HG03439 (cell line): ENCODE measurements at regions not wholly inside any gene's neighbourhood (a gene's known extent, or its start where the extent isn't known, plus 50 kb on each side); places are given as distances from the start of the nearest gene placed in this dataset.
"Not testable (repeated sequence)": the region's sequence is repeated elsewhere in the genome, so short reads cannot be mapped to it uniquely, and the experiment has no call there.

Experiments
- ATAC-seq: cut with Tn5 transposase; IDR thresholded peaks from one replicate; pipeline ENCODE4 v1.9.1; 2021; ENCODE audit warnings: mild to moderate bottlenecking, moderate library complexity; ENCODE audit not compliant: unreplicated experiment

DNA sequence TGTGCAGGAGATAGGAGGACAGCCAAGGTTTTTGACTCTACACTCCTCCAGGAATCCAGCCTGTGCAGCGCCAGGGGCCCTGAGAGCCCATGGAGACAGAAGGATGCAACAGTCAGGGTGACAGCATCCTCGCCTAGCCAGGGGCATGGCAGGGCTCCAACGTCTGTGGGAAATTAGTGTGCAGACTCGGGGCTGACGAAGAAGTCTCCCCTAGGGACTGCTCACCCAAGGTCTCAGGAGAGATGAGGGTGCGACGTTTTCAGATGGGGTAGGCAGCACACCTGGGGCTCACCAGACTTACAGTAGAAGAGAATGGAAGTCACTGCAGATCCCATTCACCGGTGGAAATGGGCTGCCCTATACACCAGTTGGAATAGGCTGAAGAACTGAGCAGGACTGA, 241.7 kb downstream of the SETD4 start:
- ATAC-seq = no peak

DNA sequence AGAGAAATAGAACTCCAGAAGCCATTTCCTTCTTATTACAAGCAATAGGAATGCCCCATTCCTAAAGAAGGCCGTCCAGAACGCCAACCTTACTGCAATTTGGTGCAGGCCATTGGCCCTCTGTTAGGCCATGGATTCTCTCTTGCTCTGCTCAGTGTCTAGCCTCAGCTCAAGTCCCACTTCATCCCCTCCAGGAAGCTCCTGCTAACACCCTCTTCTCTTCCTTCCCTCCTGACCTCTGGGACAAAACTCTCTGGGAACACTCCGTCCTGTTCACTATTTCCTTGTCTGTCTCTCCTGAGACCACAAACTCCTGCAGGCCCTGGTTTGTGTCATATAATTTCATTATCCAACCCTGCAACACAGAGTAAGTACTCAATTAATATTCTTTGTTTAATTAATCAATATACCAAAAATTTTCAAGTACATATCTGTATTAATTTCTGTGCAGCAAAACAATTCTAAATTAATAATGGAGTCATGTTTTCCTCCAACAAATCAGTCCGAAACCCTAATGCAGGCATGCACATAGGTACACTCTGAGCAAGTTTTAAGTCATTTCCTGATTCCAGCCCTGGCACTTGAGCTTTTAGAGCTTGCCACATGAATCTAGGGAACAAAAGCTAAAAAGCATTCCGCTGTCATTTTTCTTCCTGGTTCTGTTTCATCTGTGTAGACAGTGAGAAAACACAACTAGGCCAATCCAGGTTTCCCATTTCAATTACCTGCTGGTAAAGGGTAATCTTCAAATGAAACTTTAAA, 245.3 kb downstream of the SETD4 start:
- no peak for ATAC-seq

DNA sequence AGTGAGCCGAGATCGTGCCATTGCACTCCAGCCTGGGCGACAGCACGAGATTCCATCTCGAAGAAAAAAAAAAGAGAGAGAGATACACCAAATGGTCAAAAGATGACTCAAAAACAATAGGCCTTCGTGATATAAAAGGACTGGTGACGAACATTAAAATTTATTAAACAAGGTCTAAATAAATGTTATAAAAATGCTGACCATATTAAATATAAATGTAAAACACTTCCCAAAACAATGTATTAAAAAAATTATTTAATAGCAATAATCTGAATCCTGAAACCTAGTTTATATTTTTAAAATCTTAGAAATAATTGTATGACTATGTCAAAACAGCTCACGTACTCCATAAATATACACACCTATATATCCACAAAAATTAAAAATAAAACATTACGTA, 247.6 kb downstream of the SETD4 start:
- ATAC-seq = no peak

DNA sequence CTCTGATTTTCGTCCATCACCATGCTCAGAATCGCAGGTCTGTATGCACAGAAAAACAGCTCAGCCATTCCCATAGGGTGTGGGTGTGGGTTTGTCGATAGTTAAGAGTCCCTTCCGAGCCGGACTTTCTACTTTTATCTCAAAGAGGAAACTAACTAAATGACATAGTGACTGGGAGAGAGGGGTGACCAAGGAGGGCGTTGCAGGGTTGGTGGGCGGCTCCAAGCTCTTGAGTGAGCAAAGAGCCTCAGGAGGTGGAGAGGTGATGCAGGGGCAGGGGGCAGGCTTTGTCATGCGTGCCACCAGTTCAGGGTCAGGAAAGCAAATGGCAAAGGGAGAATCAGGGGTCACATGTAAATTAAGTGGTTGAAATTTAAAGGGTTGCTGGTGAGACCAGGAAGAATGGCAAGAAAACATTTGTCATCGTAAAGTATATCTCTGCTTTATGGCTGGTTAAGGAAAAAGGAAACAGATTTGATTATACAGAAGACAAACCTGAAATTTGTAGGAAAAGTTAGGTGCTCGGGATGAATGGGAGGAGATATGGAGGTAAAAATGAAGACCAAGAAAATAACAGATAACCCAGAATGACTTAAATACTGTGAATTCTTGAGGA, 249.0 kb downstream of the SETD4 start:
- ATAC-seq = no peak

DNA sequence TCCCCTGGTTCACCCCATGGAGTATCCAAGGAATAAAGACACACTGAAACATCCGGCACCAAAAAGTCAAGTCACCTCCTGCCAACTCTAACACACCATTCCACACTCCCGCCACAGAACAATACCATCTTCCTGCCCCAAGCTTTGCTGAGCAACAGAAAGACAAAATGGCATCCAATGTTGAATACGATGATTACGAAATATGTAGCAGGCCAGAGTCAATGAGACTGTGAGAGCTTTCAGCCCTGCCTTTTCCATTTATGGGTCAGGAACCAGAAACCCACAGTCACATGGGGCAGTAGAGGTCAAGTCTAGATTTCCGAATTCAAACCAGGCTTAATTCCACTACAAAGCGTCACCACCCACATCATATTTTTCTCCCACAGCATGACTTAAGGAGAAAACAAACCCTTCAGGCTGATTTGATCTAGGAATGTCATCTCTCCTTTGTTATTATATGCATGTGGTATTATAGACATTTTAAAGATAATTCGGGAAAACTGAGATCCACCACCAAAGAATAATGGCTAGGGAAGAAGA, 249.8 kb downstream of the SETD4 start:
- no peak for ATAC-seq

DNA sequence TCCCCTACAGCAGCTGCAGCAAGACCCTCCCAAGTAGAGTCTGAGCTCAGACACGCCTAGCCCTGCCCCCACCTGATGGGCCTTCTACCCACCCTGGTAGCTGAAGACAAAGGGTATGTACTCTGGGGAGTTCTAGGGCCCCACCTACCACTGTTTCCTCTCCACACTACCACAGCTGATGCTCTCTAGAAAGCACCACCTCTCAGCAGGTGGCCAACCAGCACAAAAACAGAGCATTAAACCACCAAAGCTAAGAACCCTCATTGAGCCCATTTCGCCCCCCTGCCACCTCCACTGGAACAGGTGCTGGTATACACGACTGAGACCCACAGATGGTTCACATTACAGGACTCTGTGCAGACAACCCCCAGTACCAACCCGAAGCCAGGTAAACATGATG, 258.9 kb downstream of the SETD4 start:
- ATAC-seq = no peak

DNA sequence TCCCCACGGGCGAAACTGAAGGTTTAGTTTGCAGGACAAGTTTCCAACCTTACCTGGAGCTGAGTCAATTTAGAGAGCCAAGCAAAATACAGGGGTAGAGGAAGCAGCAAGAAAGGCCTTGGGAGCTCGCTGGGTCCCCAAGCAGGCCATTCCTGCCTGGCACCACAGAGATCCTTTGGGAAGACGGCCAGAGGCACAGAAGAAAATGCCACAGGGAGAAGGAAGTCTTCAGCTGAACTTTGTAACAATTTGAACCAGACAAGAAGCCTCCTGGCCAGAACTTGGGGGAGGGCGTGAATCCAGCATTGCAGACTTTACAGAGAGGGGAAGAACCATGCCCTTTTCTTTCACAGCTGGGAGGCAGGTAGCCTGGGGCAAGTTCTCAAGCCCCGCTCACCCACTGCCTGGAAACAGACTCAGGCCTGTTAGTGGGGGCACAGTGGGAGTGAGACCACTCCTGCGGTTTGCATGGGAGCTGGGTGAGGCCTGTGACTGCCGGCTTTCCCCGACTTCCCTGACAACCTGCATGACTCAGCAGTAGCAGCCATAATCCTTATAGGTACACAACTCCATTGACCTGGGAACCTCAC, 259.4 kb downstream of the SETD4 start:
- ATAC-seq = not testable (repeated sequence)

DNA sequence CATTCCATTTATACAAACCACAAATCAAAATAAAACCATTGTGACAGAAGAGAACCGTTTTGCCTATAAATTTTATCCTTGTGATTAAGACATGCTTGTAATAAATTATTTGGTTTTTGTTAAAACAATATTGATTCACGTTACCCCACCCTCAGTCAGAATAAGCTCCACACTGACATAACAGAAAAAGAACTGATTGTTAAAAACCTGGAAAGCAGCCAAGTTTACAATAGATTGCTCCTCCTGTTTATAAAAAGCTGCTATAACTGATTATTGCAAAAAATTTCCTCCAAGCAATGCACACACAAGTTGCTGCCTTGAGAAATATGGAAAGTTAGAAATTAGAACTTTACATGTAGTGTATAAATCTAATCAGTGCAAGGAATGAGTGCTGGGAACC, 263.5 kb downstream of the SETD4 start:
- no peak for ATAC-seq

DNA sequence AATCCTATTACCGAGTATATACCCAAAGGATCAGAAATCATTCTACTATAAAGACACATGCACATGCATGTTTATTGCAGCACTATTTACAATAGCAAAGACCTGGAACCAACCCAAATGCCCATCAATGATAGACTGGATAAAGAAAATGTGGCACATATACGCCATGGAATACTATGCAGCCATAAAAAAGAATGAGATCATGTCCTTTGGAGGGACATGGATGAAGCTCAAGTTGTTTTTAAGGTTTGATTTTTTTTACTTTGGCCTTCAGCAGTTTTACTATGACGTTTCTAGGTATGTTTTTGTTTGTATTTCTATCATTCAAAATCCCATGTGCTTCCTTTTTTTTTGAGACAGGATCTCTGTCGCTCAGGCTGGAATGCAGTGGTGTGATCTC, 265.8 kb downstream of the SETD4 start:
- ATAC-seq = not testable (repeated sequence)

DNA sequence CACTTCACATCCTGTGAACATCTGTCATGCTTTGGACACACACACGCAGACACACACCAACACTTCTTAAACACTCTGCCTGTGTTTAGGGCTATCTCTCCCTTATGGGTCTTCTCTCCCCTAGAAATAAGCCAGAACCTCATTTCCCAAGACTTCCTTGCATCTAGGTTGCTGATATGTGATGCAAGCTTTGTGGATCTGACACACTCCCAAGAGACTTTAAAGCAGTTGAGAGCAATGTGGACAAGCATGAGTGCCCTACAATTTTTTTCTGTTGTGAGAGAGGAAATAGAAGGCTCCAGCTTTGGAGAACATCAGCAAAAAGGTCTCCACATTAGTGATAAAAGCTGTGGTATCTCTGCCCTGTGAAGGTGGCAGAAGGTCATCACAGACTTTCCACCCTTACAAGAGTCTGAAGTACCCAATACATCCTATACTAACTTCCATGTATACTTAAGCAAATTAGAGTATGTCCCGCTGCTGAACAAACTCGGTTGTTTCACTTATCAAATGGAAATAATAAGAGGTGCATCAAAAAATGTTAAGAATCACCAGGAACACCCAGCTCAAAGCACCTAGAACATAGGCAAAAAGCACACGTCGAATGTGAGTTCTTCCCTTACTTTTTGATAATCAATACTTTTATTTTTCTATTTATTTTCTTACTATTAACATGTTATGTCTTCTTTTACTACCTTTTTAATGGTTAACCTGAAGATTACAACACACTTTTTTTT, 267.6 kb downstream of the SETD4 start:
- ATAC-seq = no peak

DNA sequence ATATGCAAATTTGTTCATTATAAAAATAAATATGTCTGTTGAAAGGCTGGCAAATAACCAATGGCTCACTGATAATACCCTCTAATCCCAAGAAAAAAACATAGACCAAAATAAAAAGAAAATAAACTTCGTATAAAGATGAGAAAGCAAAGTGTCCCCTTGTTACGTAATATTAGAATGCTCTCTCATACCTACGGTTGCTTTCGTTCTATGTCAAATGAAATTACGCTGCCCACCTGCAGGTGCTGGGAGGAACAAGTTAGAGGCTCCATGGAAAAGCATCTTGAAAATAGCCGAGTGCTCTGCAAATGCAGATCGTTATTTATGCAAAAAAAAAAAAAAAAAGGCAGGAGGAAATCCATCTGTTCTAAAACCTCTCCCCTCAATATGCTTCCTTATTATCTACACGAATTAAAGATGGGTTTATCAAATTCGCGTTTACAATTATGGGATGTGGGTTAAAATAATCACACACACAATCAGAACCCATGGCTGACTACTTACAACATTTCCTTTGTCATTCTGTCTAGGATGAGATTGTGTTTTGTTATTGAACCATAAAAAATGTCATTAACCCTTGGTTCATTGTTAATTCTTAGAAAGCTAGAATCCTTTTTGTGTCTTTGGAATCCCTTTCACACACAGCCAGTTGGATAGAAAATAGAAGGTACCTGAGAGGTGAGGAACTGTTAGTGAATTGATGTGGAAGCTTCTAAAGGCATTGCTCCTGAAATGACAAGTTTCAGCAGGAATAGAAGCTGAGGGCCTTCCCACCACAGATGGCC, 268.6 kb downstream of the SETD4 start:
- no peak for ATAC-seq

DNA sequence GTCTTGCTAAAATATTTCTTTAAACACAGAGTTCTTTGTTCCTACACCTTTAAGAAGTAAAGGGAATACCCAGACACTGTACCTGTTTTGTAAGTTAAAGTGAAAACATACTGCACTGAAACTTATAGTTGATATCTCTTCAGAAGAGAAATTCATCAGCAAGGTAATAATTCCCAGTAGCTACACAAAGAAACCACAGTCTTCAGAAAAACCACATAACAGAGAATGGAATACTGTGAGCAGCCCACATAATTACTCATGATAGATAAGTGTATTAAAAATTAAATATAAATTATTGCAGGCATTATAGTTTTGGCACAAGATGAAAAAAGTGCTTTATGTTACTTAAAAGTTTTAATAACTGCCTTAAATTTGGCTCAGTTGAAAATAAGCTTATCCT, 276.6 kb downstream of the SETD4 start:
- no peak for ATAC-seq

DNA sequence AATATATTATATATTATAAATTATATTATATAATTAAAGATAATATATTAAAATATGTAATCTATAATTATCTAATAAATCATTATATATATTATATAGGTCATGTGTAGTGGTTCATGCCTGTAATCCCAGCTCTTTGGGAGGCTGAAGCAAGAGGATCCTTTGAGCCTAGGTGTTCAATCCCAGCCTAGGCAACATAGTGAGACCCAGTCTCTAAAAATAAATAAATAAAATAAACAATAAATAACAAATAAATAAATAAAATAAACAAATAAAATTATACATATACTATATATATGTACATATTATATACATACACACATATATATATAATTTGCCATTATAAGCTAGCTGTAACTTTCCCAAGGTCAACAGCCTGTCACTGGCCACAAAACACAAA, 277.7 kb downstream of the SETD4 start:
- ATAC-seq = no peak

DNA sequence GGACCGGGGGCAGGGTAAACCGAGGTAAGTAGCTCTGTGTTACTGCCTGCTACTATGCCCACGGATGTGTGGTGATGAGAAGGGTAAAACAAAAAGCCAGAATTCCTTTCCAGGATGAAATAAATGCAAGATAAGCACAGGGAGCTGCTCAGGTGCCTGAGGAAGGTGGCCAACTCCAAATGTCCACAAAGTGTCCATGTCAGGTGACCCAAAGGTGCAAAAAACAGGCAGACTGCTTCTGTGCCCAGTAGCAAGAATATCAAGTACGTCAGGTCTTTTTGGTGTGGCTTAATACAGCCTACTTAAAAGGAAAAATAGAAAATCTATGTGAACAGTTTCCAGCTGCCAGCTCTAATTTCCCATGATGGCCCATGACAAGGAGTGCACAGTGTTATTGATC, 279.3 kb downstream of the SETD4 start:
- no peak for ATAC-seq

DNA sequence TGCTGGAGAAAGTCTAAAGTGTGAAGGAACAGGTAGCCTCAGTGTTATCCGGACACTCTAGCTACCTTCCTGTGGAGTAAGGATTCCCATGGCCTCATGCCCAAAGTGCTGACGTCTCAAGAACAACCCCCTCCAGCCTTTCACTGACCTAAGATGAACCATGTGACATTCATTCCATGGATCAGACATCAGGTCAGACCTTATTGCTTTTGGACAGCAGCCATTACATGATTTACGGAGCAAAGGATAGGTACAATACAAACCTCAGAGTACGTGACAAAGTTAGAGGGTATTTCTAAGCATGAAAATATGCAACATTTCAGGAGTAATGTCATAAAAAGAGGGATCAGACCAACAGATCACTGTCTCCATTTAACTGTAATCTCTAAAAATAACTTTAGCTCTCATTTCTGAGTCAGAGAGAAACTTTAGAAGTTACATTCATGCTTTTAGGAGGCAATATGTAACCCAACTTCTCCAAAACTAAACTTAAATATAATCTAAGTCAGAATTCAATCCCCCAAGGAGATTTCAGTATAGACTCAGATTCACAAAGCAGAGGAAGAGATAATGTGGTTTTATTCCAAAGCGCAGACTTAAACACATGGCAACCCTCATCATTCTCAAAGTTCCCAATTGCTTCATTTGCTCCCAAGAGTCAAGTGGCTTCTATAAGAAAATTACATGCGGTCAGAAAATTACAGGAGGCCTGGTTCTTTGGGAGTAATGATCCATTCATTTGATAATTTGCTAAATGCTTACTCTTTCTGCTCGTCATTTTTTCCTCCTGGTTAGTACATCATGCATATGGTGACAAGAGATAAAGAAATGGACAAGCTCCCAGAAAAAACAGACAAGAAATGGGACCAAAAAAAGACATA, 280.4 kb downstream of the SETD4 start:
- ATAC-seq = no peak

DNA sequence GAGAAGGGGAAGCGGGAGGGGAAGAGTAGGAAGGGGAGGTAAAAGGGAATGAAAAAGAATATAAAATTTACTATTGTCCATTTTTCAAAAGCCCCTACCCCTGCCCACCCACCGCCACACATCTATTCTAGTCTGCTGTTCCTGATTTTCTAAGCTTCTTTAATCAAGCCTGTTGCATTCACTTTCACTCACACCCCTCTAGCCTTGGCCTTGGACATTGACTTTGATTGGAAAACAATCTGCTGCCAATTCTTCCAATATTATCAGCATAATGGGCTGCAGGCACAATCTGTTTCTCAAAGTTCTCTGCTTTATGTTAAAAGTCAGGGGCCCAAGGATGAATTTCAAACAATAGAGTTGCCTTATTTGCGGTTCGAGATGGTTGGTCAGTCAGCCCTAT, 281.2 kb downstream of the SETD4 start:
- no peak for ATAC-seq

DNA sequence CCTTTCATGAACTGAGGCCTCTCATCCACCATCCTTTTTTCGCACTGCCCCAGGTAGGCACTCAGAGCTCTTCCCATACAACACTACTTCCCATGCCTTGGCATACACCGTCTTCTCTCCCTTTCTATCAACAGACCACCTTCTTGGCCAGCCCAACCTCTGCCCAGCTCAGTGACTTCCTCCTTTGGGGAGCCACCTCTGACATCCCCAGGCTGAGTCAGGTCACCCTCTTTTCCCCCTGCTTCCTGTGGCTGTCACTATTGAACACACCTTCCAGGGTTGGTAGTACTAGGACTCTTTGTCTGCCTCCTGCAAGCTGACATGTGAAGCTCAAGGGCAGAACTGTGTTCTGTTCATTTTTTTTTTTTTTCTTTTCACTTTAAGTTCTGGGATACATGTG, 283.2 kb downstream of the SETD4 start:
- ATAC-seq = no peak

DNA sequence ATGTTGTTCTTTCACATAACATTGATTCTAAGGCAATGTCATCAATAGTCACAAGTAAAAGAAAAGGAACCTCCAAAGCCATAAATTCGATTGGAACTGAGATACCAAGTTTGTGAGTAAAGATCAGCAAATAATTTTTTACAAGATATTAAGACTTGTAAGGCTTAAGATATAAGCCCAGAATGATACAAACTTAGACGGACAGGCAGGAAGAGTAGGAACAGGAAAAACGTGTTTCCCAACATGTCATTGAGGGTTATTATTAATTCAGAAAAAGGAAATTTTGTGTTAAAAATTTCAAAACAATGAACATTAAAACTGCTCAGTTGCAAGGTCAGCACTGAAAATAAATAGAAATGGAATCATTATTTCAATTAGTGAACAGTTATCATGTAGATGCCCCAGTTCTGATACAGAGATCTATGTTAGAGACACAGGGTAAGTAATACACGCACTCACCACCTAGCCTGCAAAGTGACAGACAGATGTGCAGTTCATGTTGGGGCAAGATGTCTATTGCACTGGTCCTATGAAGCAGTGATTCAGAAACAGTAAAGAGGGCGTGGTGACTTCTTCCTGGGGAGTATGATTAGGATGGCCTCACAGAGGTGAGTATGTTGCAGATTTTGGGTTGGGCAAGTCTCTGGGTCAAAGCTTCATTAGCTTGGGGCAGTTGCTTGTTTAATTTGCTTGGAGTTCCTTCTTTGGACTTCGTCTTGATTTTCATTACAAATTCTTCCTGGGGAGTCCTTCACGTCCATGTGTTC, 284.4 kb downstream of the SETD4 start:
- ATAC-seq = no peak
